Thyroid gland (tissue), 4 donors: ENCODE measurements at regions not wholly inside any gene's neighbourhood (a gene's known extent, or its start where the extent isn't known, plus 50 kb on each side); places are given as distances from the start of the nearest gene placed in this dataset.

Experiments
- POLR2A ChIP-seq, 2 donors: fragments of 450-650 bp; IDR thresholded peaks; one replicate each; pipeline ENCODE4 v1.6.1; 2017; ENCODE audit warnings: antibody characterized with exemption in 2 of 2, mild to moderate bottlenecking in 2 of 2, moderate library complexity in 1 of 2
- TF ChIP-seq, protein P1 (sequence below), 6 experiments: fragments of 200-600 bp in 3 of 6; fragments of 450-650 bp in 3 of 6; sonication (generic) in 3 of 6; IDR thresholded peaks; one replicate each; pipeline ENCODE4 v1.5.1; 2016 to 2019; ENCODE audit warnings: antibody characterized with exemption in 6 of 6, mild to moderate bottlenecking in 2 of 6, inconsistent platforms in 1 of 6, moderate library complexity in 1 of 6

DNA sequence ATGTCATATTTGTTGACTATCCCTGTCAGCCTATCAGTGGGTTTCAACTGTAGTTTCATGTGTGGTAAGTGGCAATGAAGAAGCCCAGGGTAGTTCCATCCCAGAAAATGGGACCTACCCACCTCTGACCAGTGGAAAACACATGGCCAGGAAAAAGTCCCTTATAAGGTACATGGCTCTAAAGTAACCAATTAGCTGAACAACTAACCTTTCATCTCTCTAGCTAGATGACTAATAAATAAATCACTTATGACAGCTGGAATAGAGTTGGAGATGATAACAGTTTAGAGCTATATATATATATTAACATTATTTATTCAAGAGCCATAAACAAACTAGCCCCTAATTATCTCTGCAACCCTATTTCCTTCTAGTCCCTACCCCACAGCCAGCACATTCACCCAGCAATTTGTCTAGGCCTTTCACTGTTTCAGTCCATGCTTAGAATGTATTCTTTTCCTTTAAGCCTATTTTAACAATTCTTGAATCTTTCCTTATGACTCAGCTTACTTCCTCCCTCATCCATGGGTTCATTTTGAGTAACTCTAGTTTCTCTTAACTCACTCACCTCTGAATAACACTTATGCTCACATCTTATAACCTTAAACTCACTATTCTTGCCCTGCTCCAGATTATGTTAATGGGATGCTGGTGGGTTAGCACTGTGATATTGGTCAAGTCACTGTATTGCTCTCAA is 83.7 kb downstream of the TNFSF18 start:
- TF ChIP-seq, protein P1, sequence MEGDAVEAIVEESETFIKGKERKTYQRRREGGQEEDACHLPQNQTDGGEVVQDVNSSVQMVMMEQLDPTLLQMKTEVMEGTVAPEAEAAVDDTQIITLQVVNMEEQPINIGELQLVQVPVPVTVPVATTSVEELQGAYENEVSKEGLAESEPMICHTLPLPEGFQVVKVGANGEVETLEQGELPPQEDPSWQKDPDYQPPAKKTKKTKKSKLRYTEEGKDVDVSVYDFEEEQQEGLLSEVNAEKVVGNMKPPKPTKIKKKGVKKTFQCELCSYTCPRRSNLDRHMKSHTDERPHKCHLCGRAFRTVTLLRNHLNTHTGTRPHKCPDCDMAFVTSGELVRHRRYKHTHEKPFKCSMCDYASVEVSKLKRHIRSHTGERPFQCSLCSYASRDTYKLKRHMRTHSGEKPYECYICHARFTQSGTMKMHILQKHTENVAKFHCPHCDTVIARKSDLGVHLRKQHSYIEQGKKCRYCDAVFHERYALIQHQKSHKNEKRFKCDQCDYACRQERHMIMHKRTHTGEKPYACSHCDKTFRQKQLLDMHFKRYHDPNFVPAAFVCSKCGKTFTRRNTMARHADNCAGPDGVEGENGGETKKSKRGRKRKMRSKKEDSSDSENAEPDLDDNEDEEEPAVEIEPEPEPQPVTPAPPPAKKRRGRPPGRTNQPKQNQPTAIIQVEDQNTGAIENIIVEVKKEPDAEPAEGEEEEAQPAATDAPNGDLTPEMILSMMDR (IDR thresholded peaks at IDR 0.05), result no peak
- TF ChIP-seq POLR2A (IDR thresholded peaks at IDR 0.05), result no peak
